Forelimb muscle (tissue), 1 donor: ENCODE measurements at regions not wholly inside any gene's neighbourhood (a gene's known extent, or its start where the extent isn't known, plus 50 kb on each side); places are given as distances from the start of the nearest gene placed in this dataset.
A peak's percentile ranks its signal among the peaks of the same experiment; 100 is the strongest.

Experiments used
- DNase-seq: peaks from one replicate; pipeline ENCODE4 v3.0.0-alpha.2; 2013; ENCODE audit warnings: low read depth

- no peak for DNase-seq
Measured at GRCh38 chr1:208637181-208637580, 393.0 kb upstream of the PLXNA2 start.

GRCh38 chr1:208639382-208639781, 395.2 kb upstream of the PLXNA2 start:
- DNase-seq = no peak

- DNase-seq = no peak
Measured at GRCh38 chr1:208640295-208640694, 396.1 kb upstream of the PLXNA2 start.

- DNase-seq = no peak
Measured at GRCh38 chr1:208641579-208642280, 397.5 kb upstream of the PLXNA2 start.

- no peak for DNase-seq
Measured at GRCh38 chr1:208643005-208643597, 398.9 kb upstream of the PLXNA2 start.

- no peak for DNase-seq
Measured at GRCh38 chr1:208644401-208645160, 400.4 kb upstream of the PLXNA2 start.

- DNase-seq = no peak
Measured at GRCh38 chr1:208646431-208646830, 402.2 kb upstream of the PLXNA2 start.

GRCh38 chr1:208648146-208648545, 404.0 kb upstream of the PLXNA2 start:
- DNase-seq = no peak

GRCh38 chr1:208652296-208653160, 408.3 kb upstream of the PLXNA2 start:
- DNase-seq = peak; percentile 46

- DNase-seq = no peak
Measured at GRCh38 chr1:208653426-208653825, 409.2 kb upstream of the PLXNA2 start.

- DNase-seq = no peak
Measured at GRCh38 chr1:208654241-208654640, 410.1 kb upstream of the PLXNA2 start.

GRCh38 chr1:208665936-208666335, 421.8 kb upstream of the PLXNA2 start:
- no peak for DNase-seq

- DNase-seq = no peak
Measured at GRCh38 chr1:208668991-208669390, 424.8 kb upstream of the PLXNA2 start.

GRCh38 chr1:208670778-208671177, 426.6 kb upstream of the PLXNA2 start:
- DNase-seq = no peak

- DNase-seq = no peak
Measured at GRCh38 chr1:208681878-208682663, 437.9 kb upstream of the PLXNA2 start.

- no peak for DNase-seq
Measured at GRCh38 chr1:208682664-208683013, 438.5 kb upstream of the PLXNA2 start.

GRCh38 chr1:208683141-208683540, 439.0 kb upstream of the PLXNA2 start:
- no peak for DNase-seq

- no peak for DNase-seq
Measured at GRCh38 chr1:208684192-208684591, 440.0 kb upstream of the PLXNA2 start.

- no peak for DNase-seq
Measured at GRCh38 chr1:208686592-208686991, 442.4 kb upstream of the PLXNA2 start.

GRCh38 chr1:208688656-208689315, 444.6 kb upstream of the PLXNA2 start:
- no peak for DNase-seq

- DNase-seq = no peak
Measured at GRCh38 chr1:208691012-208691411, 446.8 kb upstream of the PLXNA2 start.
